T-helper 17 cell (primary cell): ENCODE measurements at regions not wholly inside any gene's neighbourhood (a gene's known extent, or its start where the extent isn't known, plus 50 kb on each side); places are given as distances from the start of the nearest gene placed in this dataset.
"Not testable (repeated sequence)": the region's sequence is repeated elsewhere in the genome, so short reads cannot be mapped to it uniquely, and the experiment has no call there.

Experiments used
- ATAC-seq: fragments of 150-1000 bp; cut with Tn5 transposase; 2 replicates; pipeline ENCODE4 v1.10.0; 2021; ENCODE audit warnings: mild to moderate bottlenecking, moderate library complexity
- DNase-seq, 3 donors: peaks; one replicate each; pipeline versions ENCODE4 v3.0.0 to v3.0.0-alpha.2; 2020 to 2021
- H3K9me3 ChIP-seq: one replicate; pipeline ENCODE4 v1.7.0; 2013; ENCODE audit warnings: low read length, mild to moderate bottlenecking; ENCODE audit not compliant: control insufficient read depth, poor library complexity, severe bottlenecking
- H3K27ac Mint-ChIP-seq: one replicate; pipeline ENCODE4 v1.8.0; 2022; ENCODE audit warnings: mild to moderate bottlenecking, moderate library complexity, mixed read lengths
- H3K27me3 Mint-ChIP-seq: one replicate; pipeline ENCODE4 v1.8.0; 2022; ENCODE audit warnings: mixed read lengths
- H3K36me3 Mint-ChIP-seq: one replicate; pipeline ENCODE4 v1.8.0; 2022; ENCODE audit warnings: low read depth, mixed read lengths
- H3K4me1 Mint-ChIP-seq: one replicate; pipeline ENCODE4 v1.8.0; 2022; ENCODE audit warnings: mild to moderate bottlenecking, mixed read lengths
- H3K4me3 Mint-ChIP-seq: one replicate; pipeline ENCODE4 v1.8.0; 2022; ENCODE audit warnings: mild to moderate bottlenecking, moderate library complexity, mixed read lengths

DNA sequence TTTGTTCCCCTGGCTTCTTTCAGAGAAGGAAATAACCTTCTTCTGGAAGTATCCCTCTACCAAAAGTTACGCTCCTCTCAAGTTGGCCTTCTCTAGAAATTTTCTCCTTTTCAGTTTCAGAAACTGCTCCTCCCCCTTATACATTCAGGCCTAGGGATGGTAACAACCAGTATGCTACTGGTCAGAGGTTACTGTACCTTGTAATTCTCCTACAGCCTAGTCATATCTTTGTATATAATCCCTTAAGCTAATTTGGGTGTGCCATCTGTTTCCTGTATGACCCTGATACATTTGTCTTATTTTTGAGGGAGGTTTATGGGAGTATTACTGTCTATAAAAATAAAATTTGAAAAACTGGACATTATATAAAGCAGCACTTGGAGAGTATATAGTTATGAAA is 98.0 kb upstream of the NOTCH2NLA start:
- ATAC-seq, H3K36me3 Mint-ChIP-seq: not testable (repeated sequence)

DNA sequence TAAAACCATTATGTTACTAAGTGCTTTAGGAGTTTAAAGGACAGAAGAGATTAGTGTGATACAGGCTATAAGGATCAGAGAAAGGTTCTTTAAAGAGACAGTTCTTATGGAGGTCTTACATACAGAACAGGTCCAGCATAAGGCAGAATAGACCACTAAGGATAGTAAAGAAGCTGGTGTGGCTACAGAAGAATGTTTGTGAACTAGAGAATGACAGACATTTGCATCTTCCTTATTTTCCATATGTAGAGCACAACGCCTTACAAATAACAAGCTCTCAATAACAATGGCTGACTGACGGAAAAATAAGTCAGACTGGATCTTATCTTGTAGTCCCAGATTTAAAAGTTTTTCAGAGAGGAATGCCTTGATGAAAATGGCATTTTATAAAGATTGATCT is 95.6 kb upstream of the NOTCH2NLA start:
- H3K27ac Mint-ChIP-seq, H3K27me3 Mint-ChIP-seq, DNase-seq, H3K4me1 Mint-ChIP-seq, H3K36me3 Mint-ChIP-seq, H3K9me3 ChIP-seq, H3K4me3 Mint-ChIP-seq, ATAC-seq: not testable (repeated sequence)

More for the DNA sequence above, 98.0 kb upstream of the NOTCH2NLA start:
- not testable (repeated sequence) for H3K4me1 Mint-ChIP-seq, H3K27ac Mint-ChIP-seq, H3K27me3 Mint-ChIP-seq, DNase-seq, H3K9me3 ChIP-seq, H3K4me3 Mint-ChIP-seq

DNA sequence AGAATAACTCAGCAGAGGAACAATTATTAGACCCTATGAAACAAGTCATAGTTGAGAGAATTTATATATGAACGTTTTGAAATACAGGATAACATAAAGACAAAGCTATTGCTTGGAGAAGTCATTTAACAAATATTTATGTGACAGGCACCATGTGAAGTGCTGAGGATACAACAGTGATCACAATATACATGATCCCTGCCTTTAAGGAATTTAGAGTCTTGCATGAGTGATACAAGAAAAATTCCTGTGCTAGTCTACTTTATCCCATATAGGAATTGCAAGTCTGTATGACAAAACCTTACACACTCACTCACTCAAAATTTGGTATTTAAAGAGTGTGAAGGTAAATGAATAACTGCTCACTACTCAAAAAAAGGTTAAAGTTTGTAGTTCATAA is 94.5 kb upstream of the NOTCH2NLA start:
- not testable (repeated sequence) for H3K4me1 Mint-ChIP-seq, H3K36me3 Mint-ChIP-seq

DNA sequence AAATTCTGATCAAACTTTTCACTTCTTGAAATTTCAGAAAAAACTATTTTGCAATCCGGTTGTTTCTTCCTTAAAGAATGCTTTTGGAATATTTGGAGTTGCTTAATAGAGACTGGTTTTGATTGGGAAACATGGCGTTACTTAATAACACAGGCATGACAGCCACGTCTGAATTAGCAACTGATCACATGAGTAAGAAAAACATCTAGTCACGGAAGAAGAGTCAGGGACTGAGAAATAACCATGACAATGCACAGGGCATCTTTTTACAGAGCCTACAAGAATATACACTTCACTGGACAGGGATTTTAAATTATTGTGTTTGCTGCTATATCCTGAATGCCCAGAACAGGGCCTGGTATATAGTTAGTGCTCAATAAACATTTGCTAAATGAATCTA is 94.1 kb upstream of the NOTCH2NLA start:
- H3K27ac Mint-ChIP-seq, H3K9me3 ChIP-seq, H3K27me3 Mint-ChIP-seq, H3K4me3 Mint-ChIP-seq, H3K4me1 Mint-ChIP-seq, H3K36me3 Mint-ChIP-seq, ATAC-seq, DNase-seq: not testable (repeated sequence)

More for the DNA sequence above, 94.5 kb upstream of the NOTCH2NLA start:
- not testable (repeated sequence) for H3K27me3 Mint-ChIP-seq, DNase-seq, H3K4me3 Mint-ChIP-seq, H3K27ac Mint-ChIP-seq, H3K9me3 ChIP-seq, ATAC-seq

DNA sequence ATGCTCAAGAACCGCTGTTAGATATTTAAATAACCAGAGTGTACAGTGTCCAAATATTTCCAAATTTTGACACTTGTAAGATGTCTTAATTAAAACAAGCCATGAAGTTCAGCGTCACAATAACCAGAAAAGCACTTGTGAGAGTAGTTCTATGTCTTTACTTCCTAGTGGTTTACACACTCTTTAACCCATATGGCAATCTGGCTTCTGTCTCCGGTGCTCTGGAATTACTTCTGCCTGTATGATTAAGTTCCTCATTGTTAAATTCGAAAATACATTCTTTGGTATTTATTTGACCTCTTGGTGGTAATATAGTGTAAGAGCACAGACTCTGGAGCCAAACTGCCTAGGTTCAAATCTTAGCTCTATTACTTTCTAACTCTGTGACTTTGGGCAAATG is 89.9 kb upstream of the NOTCH2NLA start:
- H3K4me3 Mint-ChIP-seq, ATAC-seq, H3K4me1 Mint-ChIP-seq, H3K9me3 ChIP-seq, H3K36me3 Mint-ChIP-seq, DNase-seq, H3K27me3 Mint-ChIP-seq, H3K27ac Mint-ChIP-seq: not testable (repeated sequence)

DNA sequence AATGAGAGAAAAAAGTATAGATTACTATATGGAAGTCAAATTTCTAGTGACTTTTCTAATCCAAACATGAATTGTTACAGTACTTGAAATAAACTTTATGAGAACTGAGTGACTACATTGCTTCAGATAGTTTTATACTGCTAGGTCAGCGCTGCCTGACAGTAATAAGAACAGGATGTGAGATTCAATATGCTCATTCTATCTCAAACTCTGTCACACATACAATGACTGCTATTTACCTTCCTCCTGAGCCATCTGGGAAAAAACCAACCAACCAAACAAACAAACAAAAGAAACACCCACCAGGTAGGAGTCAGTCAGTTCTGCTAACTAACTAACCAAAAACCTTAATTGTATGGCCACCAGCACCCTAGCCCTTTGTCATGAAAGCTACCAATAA is 89.0 kb upstream of the NOTCH2NLA start:
- H3K27me3 Mint-ChIP-seq, H3K4me1 Mint-ChIP-seq, H3K27ac Mint-ChIP-seq, H3K4me3 Mint-ChIP-seq, ATAC-seq, H3K9me3 ChIP-seq, H3K36me3 Mint-ChIP-seq, DNase-seq: not testable (repeated sequence)

DNA sequence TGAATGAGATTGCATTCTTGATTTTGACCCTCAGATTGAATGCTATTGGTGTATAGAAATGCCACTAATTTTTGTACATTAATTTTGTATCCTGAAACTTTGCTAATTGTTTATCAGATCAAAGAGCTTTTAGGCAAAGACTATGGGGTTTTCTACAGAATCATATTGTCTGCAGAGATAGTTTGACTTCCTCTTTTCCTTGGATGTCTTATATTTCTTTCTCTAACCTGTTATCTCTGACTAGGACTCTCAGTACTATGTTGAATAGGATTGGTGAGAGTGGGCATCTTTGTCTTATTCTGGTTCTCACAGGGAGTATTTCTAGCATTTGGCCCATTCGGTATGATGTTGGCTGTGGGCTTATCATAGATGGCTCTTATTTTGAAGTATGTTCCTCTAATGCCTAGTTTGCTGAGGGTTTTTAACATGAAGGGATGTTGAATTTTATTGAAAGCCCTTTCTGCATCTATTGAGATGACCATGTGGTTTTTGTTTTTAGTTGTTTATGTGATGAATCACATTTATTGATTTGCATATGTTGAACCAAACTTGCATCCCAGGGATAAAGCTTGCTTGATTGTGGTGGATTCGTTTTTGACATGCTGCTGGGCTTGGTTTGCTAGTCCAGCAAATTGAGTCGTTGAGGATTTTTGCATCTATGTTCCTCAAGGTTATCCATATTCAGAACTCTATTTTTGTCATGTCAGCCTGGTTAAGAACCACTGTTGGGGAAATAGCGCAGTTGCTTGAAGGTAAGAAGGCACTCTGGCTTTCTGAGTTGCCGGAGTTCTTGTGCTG is 85.8 kb upstream of the NOTCH2NLA start:
- not testable (repeated sequence) for H3K27ac Mint-ChIP-seq, ATAC-seq, H3K4me3 Mint-ChIP-seq, DNase-seq, H3K4me1 Mint-ChIP-seq, H3K9me3 ChIP-seq, H3K36me3 Mint-ChIP-seq, H3K27me3 Mint-ChIP-seq

DNA sequence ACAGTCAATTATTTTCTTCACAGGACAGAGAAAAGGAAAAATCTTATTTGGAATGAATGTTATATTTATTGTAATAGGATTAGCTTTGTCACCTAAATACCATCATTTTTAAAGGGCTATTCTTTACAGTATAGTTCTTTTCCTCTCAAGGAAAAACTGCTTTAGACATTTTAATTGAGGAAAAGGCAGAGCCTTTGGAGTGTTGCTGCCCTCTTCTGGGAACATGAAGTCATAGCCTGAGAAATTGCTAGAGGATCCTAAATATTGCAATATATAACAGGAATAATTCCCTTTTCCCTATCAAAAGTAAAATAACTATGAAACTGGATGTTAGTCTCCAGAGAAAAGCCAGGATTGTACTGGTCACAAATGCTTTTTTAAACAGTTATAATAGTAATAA is 81.8 kb upstream of the NOTCH2NLA start:
- DNase-seq, H3K36me3 Mint-ChIP-seq, H3K9me3 ChIP-seq, H3K27ac Mint-ChIP-seq, H3K4me3 Mint-ChIP-seq, H3K27me3 Mint-ChIP-seq, H3K4me1 Mint-ChIP-seq, ATAC-seq: not testable (repeated sequence)

DNA sequence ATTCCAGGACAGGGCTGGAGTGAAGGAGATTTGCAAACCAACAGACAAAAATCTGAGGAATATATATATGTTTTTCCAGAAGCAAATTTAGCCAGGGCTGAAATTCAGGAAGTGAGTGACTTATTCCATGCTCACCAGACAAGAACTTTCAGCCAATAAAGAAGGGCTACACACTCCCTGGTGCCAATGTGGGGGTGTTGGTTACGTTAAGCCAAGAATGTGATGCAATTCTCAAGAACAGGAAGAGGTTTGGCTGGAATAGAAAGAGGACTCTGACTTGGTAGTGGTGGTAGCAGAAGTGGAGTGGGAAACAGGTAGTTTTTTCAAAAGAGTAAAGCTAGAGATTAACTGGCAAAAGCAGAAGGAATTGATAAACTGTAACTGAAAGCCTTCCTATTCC is 80.6 kb upstream of the NOTCH2NLA start:
- DNase-seq, ATAC-seq, H3K4me1 Mint-ChIP-seq, H3K36me3 Mint-ChIP-seq, H3K9me3 ChIP-seq, H3K4me3 Mint-ChIP-seq, H3K27me3 Mint-ChIP-seq, H3K27ac Mint-ChIP-seq: not testable (repeated sequence)

DNA sequence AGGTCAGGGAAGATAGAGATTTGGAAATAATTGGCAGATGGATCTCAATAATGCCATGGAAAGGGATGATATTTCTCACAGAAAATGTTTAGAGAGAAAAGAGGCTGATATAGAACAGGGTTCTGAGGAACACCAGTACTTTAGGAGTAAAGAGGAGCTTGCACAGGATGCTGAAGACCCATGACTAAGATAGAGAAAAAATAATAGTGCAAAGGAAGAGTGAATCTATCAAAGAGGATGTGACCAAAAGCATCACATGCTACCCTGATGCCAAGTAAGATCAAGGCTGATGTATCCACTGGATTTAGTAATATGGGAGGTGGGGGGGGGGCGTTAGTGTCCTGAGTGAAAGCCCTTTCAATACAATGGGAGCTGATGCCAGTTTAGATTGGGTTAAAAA is 80.1 kb upstream of the NOTCH2NLA start:
- H3K4me1 Mint-ChIP-seq, ATAC-seq, H3K27ac Mint-ChIP-seq, H3K4me3 Mint-ChIP-seq, H3K9me3 ChIP-seq, DNase-seq, H3K27me3 Mint-ChIP-seq, H3K36me3 Mint-ChIP-seq: not testable (repeated sequence)

DNA sequence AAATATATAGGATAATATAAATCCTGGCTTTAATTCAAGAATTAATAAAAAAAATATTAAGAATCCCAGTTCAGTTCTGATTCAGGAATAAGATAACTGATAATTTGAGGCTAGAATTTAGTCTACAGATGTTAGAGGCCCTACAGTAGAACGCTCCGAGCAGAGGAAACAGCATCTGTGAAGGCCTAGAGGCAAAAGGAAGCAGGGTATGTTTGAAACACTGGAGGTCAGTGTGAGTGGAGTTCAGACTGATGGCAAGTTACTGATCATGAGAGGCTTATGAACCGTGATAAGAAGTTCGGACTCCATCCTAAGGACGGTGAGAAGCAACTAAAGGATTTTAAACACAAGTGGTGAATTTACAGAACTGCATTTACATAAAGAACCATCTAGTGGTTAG is 79.3 kb upstream of the NOTCH2NLA start:
- not testable (repeated sequence) for H3K27ac Mint-ChIP-seq, H3K4me1 Mint-ChIP-seq, H3K36me3 Mint-ChIP-seq, H3K27me3 Mint-ChIP-seq, H3K4me3 Mint-ChIP-seq, DNase-seq, H3K9me3 ChIP-seq
- peak; percentile 37 for ATAC-seq

DNA sequence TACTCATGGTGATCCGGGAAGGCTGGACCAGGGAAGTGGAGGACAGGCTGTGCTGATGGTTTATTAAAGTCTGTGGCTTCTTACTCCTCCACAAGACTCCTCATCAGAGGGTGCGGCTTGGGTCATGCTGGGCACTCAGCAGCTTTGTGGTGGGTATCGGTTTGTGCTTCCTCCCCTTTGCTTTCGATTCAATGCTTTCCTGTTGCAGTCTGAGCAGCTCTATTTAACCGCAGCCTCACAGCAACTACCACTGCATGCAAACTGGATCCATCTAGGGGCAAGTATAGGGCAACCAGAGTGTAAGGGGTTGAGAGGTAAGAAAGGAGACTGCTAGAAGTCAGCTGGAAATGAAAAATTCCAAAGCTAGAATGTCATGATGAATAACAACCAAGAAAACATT is 78.8 kb upstream of the NOTCH2NLA start:
- not testable (repeated sequence) for H3K27ac Mint-ChIP-seq, H3K9me3 ChIP-seq, DNase-seq, H3K27me3 Mint-ChIP-seq, H3K36me3 Mint-ChIP-seq, H3K4me1 Mint-ChIP-seq, H3K4me3 Mint-ChIP-seq
- peak; percentile 97 for ATAC-seq

DNA sequence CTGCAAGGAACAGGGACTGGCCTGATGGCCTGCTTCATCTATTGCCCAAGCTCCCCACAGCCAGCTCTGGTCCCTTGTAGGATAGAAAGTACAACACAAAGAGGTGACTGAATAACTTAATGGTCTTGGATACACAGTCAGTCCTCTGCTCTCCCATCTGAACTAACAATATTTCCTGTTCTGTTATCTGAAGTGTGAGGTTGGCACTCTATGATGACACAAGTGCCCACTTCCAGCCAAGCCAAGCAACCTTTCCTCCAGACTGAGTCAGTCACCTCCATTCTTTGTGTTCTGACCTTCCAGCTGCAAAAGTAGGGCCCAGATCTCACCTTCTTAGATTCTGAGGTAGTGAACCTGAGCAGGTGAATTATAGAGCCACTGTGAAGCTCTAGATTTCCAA is 77.8 kb upstream of the NOTCH2NLA start:
- not testable (repeated sequence) for H3K36me3 Mint-ChIP-seq, H3K27me3 Mint-ChIP-seq, H3K27ac Mint-ChIP-seq, H3K4me1 Mint-ChIP-seq, H3K9me3 ChIP-seq, DNase-seq, H3K4me3 Mint-ChIP-seq, ATAC-seq

DNA sequence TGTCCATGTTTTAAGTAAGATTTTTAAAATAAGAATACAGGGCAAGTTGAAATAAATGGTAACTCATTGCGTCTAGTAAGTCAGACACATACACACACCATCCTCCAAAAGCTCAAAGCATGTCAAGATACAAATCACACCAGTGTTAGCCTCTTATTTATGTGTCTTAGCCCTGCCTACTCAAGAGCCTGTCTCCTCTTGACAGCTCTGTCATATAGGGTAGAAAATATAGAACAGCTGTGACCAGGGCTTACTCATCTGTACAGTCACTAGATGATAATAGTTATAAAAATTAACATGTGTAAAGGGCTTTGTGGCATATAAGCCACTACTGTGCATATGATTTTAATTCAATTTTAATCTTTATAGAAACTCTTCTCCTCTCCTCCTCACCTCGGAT is 76.6 kb upstream of the NOTCH2NLA start:
- H3K9me3 ChIP-seq, H3K36me3 Mint-ChIP-seq, H3K27me3 Mint-ChIP-seq, H3K4me3 Mint-ChIP-seq, DNase-seq, H3K27ac Mint-ChIP-seq, H3K4me1 Mint-ChIP-seq, ATAC-seq: not testable (repeated sequence)
